ENCODE measurements at regions not wholly inside any gene's neighbourhood (a gene's known extent, or its start where the extent isn't known, plus 50 kb on each side); places are given as distances from the start of the nearest gene placed in this dataset.

GRCh38 chr6:33895988-33896387 is 92.2 kb upstream of the MLN start:
- TF ChIP-seq, protein P1, sequence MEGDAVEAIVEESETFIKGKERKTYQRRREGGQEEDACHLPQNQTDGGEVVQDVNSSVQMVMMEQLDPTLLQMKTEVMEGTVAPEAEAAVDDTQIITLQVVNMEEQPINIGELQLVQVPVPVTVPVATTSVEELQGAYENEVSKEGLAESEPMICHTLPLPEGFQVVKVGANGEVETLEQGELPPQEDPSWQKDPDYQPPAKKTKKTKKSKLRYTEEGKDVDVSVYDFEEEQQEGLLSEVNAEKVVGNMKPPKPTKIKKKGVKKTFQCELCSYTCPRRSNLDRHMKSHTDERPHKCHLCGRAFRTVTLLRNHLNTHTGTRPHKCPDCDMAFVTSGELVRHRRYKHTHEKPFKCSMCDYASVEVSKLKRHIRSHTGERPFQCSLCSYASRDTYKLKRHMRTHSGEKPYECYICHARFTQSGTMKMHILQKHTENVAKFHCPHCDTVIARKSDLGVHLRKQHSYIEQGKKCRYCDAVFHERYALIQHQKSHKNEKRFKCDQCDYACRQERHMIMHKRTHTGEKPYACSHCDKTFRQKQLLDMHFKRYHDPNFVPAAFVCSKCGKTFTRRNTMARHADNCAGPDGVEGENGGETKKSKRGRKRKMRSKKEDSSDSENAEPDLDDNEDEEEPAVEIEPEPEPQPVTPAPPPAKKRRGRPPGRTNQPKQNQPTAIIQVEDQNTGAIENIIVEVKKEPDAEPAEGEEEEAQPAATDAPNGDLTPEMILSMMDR (IDR thresholded peaks at IDR 0.05) = no peak
- no peak for TF ChIP-seq POLR2A (IDR thresholded peaks at IDR 0.05)

All from lower leg skin (tissue), 3 donors.